ENCODE measurements at regions not wholly inside any gene's neighbourhood (a gene's known extent, or its start where the extent isn't known, plus 50 kb on each side); places are given as distances from the start of the nearest gene placed in this dataset.

GRCh38 chr1:5459839-5460610, 532.2 kb downstream of the NPHP4 start:
- TF ChIP-seq, protein P1, sequence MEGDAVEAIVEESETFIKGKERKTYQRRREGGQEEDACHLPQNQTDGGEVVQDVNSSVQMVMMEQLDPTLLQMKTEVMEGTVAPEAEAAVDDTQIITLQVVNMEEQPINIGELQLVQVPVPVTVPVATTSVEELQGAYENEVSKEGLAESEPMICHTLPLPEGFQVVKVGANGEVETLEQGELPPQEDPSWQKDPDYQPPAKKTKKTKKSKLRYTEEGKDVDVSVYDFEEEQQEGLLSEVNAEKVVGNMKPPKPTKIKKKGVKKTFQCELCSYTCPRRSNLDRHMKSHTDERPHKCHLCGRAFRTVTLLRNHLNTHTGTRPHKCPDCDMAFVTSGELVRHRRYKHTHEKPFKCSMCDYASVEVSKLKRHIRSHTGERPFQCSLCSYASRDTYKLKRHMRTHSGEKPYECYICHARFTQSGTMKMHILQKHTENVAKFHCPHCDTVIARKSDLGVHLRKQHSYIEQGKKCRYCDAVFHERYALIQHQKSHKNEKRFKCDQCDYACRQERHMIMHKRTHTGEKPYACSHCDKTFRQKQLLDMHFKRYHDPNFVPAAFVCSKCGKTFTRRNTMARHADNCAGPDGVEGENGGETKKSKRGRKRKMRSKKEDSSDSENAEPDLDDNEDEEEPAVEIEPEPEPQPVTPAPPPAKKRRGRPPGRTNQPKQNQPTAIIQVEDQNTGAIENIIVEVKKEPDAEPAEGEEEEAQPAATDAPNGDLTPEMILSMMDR (IDR thresholded peaks at IDR 0.05): no peak
- no peak for TF ChIP-seq POLR2AphosphoS5 (IDR thresholded peaks at IDR 0.05)
- TF ChIP-seq EP300 (IDR thresholded peaks at IDR 0.05): no peak
- TF ChIP-seq POLR2A (IDR thresholded peaks at IDR 0.05): no peak
